Adipocyte (in vitro differentiated cells): ENCODE measurements at regions not wholly inside any gene's neighbourhood (a gene's known extent, or its start where the extent isn't known, plus 50 kb on each side); places are given as distances from the start of the nearest gene placed in this dataset.
"Not testable (repeated sequence)": the region's sequence is repeated elsewhere in the genome, so short reads cannot be mapped to it uniquely, and the experiment has no call there.

Experiments
- DNase-seq: peaks from one replicate; pipeline ENCODE4 v3.0.0-alpha.2; 2015; ENCODE audit warnings: low read depth
- H3K27me3 ChIP-seq: replicated peaks from 2 replicates; pipeline ENCODE4 v1.7.0; 2013; ENCODE audit warnings: mild to moderate bottlenecking, low read length, moderate library complexity; ENCODE audit not compliant: control insufficient read depth, insufficient read depth
- H3K36me3 ChIP-seq: 2 replicates; pipeline ENCODE4 v1.7.0; 2013; ENCODE audit warnings: low read length, mild to moderate bottlenecking, moderate library complexity; ENCODE audit not compliant: control insufficient read depth, insufficient read depth, severe bottlenecking
- H3K4me1 ChIP-seq: 2 replicates; pipeline ENCODE4 v1.7.0; 2013; ENCODE audit warnings: mild to moderate bottlenecking, low read length, moderate library complexity; ENCODE audit not compliant: control insufficient read depth, insufficient read depth
- H3K4me3 ChIP-seq: 2 replicates; pipeline ENCODE4 v1.7.0; 2013; ENCODE audit warnings: mild to moderate bottlenecking, low read length, moderate library complexity
- H3K9ac ChIP-seq: 2 replicates; pipeline ENCODE4 v1.7.0; 2013; ENCODE audit warnings: mild to moderate bottlenecking, low read length, moderate library complexity
- H3K9me3 ChIP-seq: 2 replicates; pipeline ENCODE4 v1.7.0; 2013; ENCODE audit warnings: mild to moderate bottlenecking, low read length, moderate library complexity; ENCODE audit not compliant: control insufficient read depth

DNA sequence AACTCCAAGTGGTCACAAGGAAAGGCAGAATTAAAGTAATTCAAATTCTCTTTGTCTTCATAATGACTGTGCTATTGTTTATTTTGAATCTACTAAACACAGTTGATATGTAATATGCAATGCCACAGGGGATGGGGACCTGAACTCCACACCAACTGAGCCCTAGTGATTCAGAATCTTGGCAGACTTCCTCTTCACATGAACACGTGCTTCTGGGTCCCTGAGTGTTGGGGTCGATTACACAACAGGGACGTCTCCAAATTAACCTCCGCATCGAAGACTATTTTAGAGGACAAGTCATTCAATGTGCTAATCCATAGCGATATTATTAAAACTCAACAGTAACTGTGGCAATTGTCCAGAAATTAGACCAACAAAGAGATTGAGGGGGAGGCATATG is 95.3 kb upstream of the CARD11 start:
- no peak overlapping the region for H3K4me3 ChIP-seq
- no peak overlapping the region for H3K9ac ChIP-seq
- H3K4me1 ChIP-seq = no peaks in the 10 kb centered on the region
- H3K36me3 ChIP-seq = no peaks in the 10 kb centered on the region
- no peaks in the 10 kb centered on the region for H3K27me3 ChIP-seq
- DNase-seq = no peak
- no peaks in the 10 kb centered on the region for H3K9me3 ChIP-seq

DNA sequence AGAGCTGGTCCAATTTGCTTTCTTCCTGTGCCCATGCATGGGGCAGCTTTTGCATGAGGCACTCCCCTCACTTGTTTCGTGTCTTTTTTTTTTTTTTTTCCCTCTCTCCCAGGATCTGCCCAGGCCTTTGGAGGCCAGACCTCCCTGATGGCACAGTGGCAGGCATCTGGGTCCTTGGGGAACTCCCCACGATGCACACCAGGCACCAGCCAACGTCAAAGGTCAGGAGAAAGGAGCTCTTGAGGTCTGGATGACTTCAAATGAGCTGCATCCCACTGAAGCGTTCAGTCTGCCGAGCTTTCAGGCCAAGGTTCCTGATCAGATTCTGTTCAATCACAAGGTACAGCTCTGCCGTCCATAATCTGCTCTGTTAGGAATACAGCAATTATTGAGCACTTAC is 97.2 kb upstream of the CARD11 start:
- no peaks in the 10 kb centered on the region for H3K9me3 ChIP-seq
- DNase-seq = no peak

GRCh38 chr7:3141326-3141725 is 97.7 kb upstream of the CARD11 start:
- Histone ChIP-seq H3K4me1 (no peaks in the 10 kb centered on the region), H3K4me3 (no peak overlapping the region), H3K9ac (no peak overlapping the region), H3K36me3 (no peaks in the 10 kb centered on the region), H3K9me3 (no peaks in the 10 kb centered on the region), H3K27me3 (no peaks in the 10 kb centered on the region)
- no peak for DNase-seq

More for the DNA sequence above, 97.2 kb upstream of the CARD11 start:
- Histone ChIP-seq H3K4me3 (no peak overlapping the region), H3K36me3 (no peaks in the 10 kb centered on the region), H3K4me1 (no peaks in the 10 kb centered on the region), H3K9ac (no peak overlapping the region), H3K27me3 (no peaks in the 10 kb centered on the region)

DNA sequence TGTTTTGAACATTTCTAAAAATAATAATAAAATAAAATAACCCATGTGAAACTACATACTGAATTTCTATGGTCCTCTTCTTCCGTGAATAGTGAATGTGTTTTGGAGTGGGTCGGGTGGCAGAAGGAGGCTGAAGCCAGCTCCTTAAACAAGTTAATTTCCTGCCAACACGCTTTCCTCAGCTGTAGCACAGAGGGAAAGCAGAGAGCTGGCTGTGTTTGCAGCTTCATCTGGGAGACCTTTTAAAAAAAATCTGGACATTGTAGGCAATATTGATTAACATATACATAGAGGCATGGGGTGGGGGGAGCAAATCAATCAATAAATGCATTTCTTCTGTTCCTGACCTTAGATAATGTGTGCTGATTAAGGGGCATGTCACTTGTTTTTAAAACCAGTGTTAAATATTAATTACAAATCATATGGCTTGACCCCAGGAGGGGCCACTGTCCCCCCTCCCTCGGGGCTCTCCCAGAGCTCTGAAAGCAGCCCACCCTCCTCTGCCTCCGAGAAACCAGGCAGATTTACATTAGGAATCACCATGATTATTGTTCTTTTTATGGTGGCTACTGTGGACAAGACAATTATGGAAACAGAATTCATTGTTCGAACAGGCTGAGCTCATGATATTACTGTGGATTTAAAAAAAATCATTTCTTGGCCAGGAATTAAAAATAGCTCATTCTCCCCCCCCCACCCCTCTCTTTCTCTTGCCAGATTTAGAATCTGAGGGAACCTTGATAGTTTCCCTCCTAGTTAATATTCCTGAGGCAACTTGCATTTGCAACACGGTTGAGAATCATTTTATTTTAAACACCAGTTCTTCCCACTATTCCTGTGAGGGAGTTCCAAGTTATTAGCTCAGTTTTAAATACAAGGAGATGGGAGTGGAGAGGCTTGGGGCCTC is 100.5 kb upstream of the CARD11 start:
- H3K36me3 ChIP-seq = no peaks in the 10 kb centered on the region
- no peak overlapping the region for H3K4me3 ChIP-seq
- H3K9ac ChIP-seq = no peak overlapping the region
- no peaks in the 10 kb centered on the region for H3K9me3 ChIP-seq
- no peak for DNase-seq
- no peaks in the 10 kb centered on the region for H3K4me1 ChIP-seq
- H3K27me3 ChIP-seq = no peaks in the 10 kb centered on the region

- not testable (repeated sequence) for DNase-seq, H3K4me1 ChIP-seq, H3K27me3 ChIP-seq, H3K9me3 ChIP-seq, H3K4me3 ChIP-seq, H3K36me3 ChIP-seq, H3K9ac ChIP-seq
Measured at GRCh38 chr7:3144776-3145125, 101.1 kb upstream of the CARD11 start.

DNA sequence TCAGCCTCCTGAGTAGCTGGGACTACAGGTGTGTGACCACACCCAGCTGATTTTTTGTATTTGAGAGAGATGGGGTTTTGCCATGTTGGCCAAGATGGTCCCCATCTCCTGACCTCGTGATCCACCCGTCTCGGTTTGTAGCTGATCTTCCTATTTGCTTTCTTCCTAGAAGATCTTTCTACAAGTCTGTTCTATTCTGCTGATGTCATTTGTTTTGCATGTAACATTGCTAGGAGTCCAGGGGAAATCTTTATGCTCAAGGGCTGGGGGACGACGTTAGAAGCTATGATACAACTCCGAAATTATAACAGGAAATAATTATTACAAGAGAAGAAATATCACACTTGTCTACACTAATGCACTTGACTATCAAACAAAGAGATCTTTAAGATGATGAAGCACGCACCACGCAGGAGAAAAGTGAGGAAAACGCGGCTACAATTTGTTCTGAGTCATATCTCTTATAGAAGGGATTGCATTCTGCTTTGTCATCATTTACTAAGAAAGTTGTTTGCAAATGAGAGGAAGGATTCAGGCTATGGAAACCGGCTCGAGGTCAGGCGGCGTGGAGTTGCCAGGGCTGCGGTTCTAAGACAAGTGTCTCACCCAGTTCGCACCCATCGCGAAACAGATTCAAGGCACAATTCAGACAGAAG is 103.0 kb upstream of the CARD11 start:
- no peaks in the 10 kb centered on the region for H3K36me3 ChIP-seq
- no peak overlapping the region for H3K9ac ChIP-seq
- H3K4me3 ChIP-seq = no peak overlapping the region
- no peaks in the 10 kb centered on the region for H3K4me1 ChIP-seq
- DNase-seq = no peak
- no peaks in the 10 kb centered on the region for H3K27me3 ChIP-seq
- H3K9me3 ChIP-seq = no peaks in the 10 kb centered on the region

GRCh38 chr7:3148471-3148870 is 104.8 kb upstream of the CARD11 start:
- not testable (repeated sequence) for H3K9me3 ChIP-seq, H3K9ac ChIP-seq, H3K36me3 ChIP-seq, H3K4me3 ChIP-seq, DNase-seq, H3K4me1 ChIP-seq, H3K27me3 ChIP-seq

DNA sequence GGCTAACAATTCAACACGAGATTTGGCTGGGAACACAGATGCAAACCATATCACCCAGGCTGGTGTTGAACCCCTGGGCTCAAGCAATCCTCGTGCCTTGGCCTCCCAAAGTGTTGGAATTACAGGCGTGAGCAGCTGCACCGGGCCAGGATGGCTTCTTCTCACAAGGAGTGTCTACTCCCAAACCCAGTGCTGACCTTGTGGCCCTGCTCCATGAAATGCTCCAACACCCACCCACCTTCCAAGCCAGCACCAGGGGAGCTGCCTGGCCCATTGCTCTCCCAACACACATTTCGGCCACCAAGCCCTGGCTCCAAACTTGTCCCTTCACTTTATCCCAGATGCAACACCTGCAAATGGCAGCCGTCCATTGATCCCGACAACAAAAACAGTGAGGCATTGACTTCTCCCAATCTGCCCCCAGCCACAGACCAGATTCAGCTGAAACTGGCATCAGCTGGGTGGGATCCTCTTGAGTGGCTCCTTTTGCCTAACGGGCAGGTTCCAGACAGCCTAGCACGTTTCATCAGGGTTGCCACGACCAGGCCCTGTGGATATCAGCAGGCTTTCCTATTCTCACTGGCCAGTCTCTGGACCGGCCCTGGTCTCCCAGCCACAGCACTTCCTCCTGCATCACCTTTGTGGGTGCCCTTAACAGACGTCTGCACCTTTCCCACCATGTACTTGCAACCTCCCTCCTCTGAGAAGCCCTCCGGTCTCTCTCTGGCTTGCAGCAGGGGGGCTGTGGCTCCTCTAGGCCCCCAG is 105.7 kb upstream of the CARD11 start:
- H3K9me3 ChIP-seq = no peaks in the 10 kb centered on the region
- H3K27me3 ChIP-seq = peaks cover 5% of the 10 kb centered on the region
- H3K9ac ChIP-seq = no peak overlapping the region
- DNase-seq = no peak
- H3K4me3 ChIP-seq = no peak overlapping the region
- no peaks in the 10 kb centered on the region for H3K4me1 ChIP-seq
- H3K36me3 ChIP-seq = no peaks in the 10 kb centered on the region

DNA sequence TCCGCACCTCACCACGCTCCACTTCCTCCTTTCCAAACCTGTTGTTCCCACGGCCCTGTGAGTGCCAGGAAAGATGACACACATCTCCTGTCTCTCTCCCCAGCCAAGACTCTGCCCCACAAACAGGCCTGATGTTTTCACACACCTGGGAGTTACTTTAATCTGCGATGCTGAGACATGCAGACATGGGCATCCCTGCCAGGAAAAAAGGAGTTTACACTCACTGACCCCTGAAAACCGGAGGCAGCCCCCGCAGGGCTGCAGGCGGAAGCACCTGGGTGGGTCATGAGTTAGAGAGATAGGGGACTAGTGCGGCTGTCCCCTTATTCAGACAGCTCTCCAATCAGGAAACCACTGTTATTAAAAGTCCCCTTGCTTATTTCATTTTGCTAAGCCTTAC is 106.4 kb upstream of the CARD11 start:
- Histone ChIP-seq H3K36me3 (no peaks in the 10 kb centered on the region), H3K27me3 (peaks cover 5% of the 10 kb centered on the region), H3K9ac (no peak overlapping the region), H3K4me3 (no peak overlapping the region), H3K9me3 (no peaks in the 10 kb centered on the region), H3K4me1 (no peaks in the 10 kb centered on the region)
- no peak for DNase-seq

DNA sequence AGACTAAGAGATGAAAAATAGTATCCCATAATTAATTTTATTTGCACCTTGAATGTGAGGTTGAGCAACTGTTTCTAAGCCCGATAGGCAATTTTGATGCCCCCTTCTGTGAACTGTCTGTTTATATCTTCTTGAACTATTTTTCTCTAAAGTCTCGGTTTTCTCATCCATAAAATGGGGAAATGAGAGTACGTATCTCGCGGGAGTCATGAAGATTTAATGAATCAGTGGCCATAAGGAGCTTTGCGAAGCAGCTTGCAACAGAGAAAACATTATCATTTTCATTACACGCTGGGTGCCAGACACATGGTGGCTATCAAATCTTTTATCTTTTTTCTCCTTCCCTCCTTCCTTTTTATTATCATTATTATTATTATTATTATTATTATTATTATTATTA is 108.1 kb upstream of the CARD11 start:
- Histone ChIP-seq H3K4me3 (no peak overlapping the region), H3K9me3 (no peaks in the 10 kb centered on the region), H3K9ac (no peak overlapping the region), H3K4me1 (no peaks in the 10 kb centered on the region), H3K27me3 (peaks cover 5% of the 10 kb centered on the region), H3K36me3 (no peaks in the 10 kb centered on the region)
- no peak for DNase-seq

GRCh38 chr7:3152714-3153113 is 109.0 kb upstream of the CARD11 start:
- no peaks in the 10 kb centered on the region for H3K9me3 ChIP-seq
- H3K36me3 ChIP-seq = no peaks in the 10 kb centered on the region
- peaks cover 9% of the 10 kb centered on the region for H3K27me3 ChIP-seq
- no peak overlapping the region for H3K4me3 ChIP-seq
- no peak overlapping the region for H3K9ac ChIP-seq
- no peak for DNase-seq
- no peaks in the 10 kb centered on the region for H3K4me1 ChIP-seq
